Fibroblast of the conjunctiva (primary cell): ENCODE measurements at regions not wholly inside any gene's neighbourhood (a gene's known extent, or its start where the extent isn't known, plus 50 kb on each side); places are given as distances from the start of the nearest gene placed in this dataset.
A peak's percentile ranks its signal among the peaks of the same experiment; 100 is the strongest.
"Not testable (repeated sequence)": the region's sequence is repeated elsewhere in the genome, so short reads cannot be mapped to it uniquely, and the experiment has no call there.

Source experiments
- DNase-seq: peaks from one replicate; pipeline ENCODE4 v3.0.0-alpha.2; 2010; ENCODE audit warnings: low read depth

GRCh38 chr2:203585516-203585915, 50.4 kb upstream of the RAPH1 start:
- DNase-seq = no peak

GRCh38 chr2:203586206-203586605, 51.1 kb upstream of the RAPH1 start:
- DNase-seq = no peak

GRCh38 chr2:203586696-203587095, 51.6 kb upstream of the RAPH1 start:
- DNase-seq = no peak

- DNase-seq = no peak
Measured at GRCh38 chr2:203590496-203590895, 55.4 kb upstream of the RAPH1 start.

- no peak for DNase-seq
Measured at GRCh38 chr2:203591642-203592041, 56.5 kb upstream of the RAPH1 start.

GRCh38 chr2:203592470-203592869, 57.4 kb upstream of the RAPH1 start:
- DNase-seq = no peak

- DNase-seq = no peak
Measured at GRCh38 chr2:203594541-203594940, 59.4 kb upstream of the RAPH1 start.

GRCh38 chr2:203596183-203596582, 61.1 kb upstream of the RAPH1 start:
- DNase-seq = no peak

- no peak for DNase-seq
Measured at GRCh38 chr2:203599509-203599908, 64.4 kb upstream of the RAPH1 start.

- DNase-seq = no peak
Measured at GRCh38 chr2:203600286-203600685, 65.2 kb upstream of the RAPH1 start.

GRCh38 chr2:203603456-203604389, 68.6 kb upstream of the RAPH1 start:
- no peak for DNase-seq

- no peak for DNase-seq
Measured at GRCh38 chr2:203605302-203605701, 70.2 kb upstream of the RAPH1 start.

GRCh38 chr2:203606051-203606450, 71.0 kb upstream of the RAPH1 start:
- DNase-seq = no peak

GRCh38 chr2:203610558-203610957, 75.5 kb upstream of the RAPH1 start:
- DNase-seq = no peak

- no peak for DNase-seq
Measured at GRCh38 chr2:203612246-203612645, 77.1 kb upstream of the RAPH1 start.

GRCh38 chr2:203619267-203619878, 84.3 kb upstream of the RAPH1 start:
- DNase-seq = no peak

- DNase-seq = no peak
Measured at GRCh38 chr2:203621981-203622515, 84.4 kb upstream of the CD28 start.

GRCh38 chr2:203623096-203623495, 83.3 kb upstream of the CD28 start:
- DNase-seq = peak; percentile 65

- no peak for DNase-seq
Measured at GRCh38 chr2:203623661-203624060, 82.8 kb upstream of the CD28 start.

GRCh38 chr2:203625701-203626100, 80.7 kb upstream of the CD28 start:
- no peak for DNase-seq

GRCh38 chr2:203626247-203626646, 80.2 kb upstream of the CD28 start:
- DNase-seq = not testable (repeated sequence)

- peak; percentile 48 for DNase-seq
Measured at GRCh38 chr2:203626952-203627681, 79.3 kb upstream of the CD28 start.

GRCh38 chr2:203629699-203630098, 76.7 kb upstream of the CD28 start:
- no peak for DNase-seq
